Stimulated activated CD4-positive, alpha-beta T cell treated with anti-CD3 and anti-CD28 coated beads, Interleukin-4, amount 100 ng/mL, for 48 hours (primary cell): ENCODE measurements at regions not wholly inside any gene's neighbourhood (a gene's known extent, or its start where the extent isn't known, plus 50 kb on each side); places are given as distances from the start of the nearest gene placed in this dataset.
"Not testable (repeated sequence)": the region's sequence is repeated elsewhere in the genome, so short reads cannot be mapped to it uniquely, and the experiment has no call there.

Source experiments
- DNase-seq, 2 donors: peaks; one replicate each; pipeline ENCODE4 v3.0.0-alpha.2; 2020; ENCODE audit warnings: low read depth in 2 of 2

GRCh38 chr7:131937868-131938267 is 381.4 kb upstream of the PODXL start:
- no peak for DNase-seq

- no peak for DNase-seq
Measured at GRCh38 chr7:131935180-131935579, 378.8 kb upstream of the PODXL start.

GRCh38 chr7:131934452-131934851 is 378.0 kb upstream of the PODXL start:
- DNase-seq, result no peak

- no peak for DNase-seq
Measured at GRCh38 chr7:131933751-131934289, 377.4 kb upstream of the PODXL start.

GRCh38 chr7:131933219-131933618 is 376.8 kb upstream of the PODXL start:
- not testable (repeated sequence) for DNase-seq

GRCh38 chr7:131932271-131932670 is 375.8 kb upstream of the PODXL start:
- no peak for DNase-seq

- DNase-seq, result no peak
Measured at GRCh38 chr7:131931370-131931769, 374.9 kb upstream of the PODXL start.

GRCh38 chr7:131929632-131930031 is 373.2 kb upstream of the PODXL start:
- DNase-seq, result no peak

- no peak for DNase-seq
Measured at GRCh38 chr7:131927770-131928423, 371.5 kb upstream of the PODXL start.

- DNase-seq, result no peak
Measured at GRCh38 chr7:131925636-131926035, 369.2 kb upstream of the PODXL start.

- no peak for DNase-seq
Measured at GRCh38 chr7:131924857-131925256, 368.4 kb upstream of the PODXL start.

GRCh38 chr7:131922948-131923347 is 366.5 kb upstream of the PODXL start:
- DNase-seq, result not testable (repeated sequence)

GRCh38 chr7:131921016-131921415 is 364.6 kb upstream of the PODXL start:
- no peak for DNase-seq

- DNase-seq, result no peak
Measured at GRCh38 chr7:131919920-131920709, 363.7 kb upstream of the PODXL start.

- no peak for DNase-seq
Measured at GRCh38 chr7:131911112-131911511, 354.7 kb upstream of the PODXL start.

- no peak for DNase-seq
Measured at GRCh38 chr7:131909151-131909768, 352.8 kb upstream of the PODXL start.

GRCh38 chr7:131908714-131909113 is 352.3 kb upstream of the PODXL start:
- DNase-seq, result no peak

- no peak for DNase-seq
Measured at GRCh38 chr7:131905471-131905973, 349.1 kb upstream of the PODXL start.

- no peak for DNase-seq
Measured at GRCh38 chr7:131904760-131905327, 348.4 kb upstream of the PODXL start.

GRCh38 chr7:131903315-131903714 is 346.9 kb upstream of the PODXL start:
- DNase-seq, result no peak

- DNase-seq, result no peak
Measured at GRCh38 chr7:131900785-131901287, 344.4 kb upstream of the PODXL start.
